Posterior cingulate gyrus (tissue), 11 donors: ENCODE measurements at regions not wholly inside any gene's neighbourhood (a gene's known extent, or its start where the extent isn't known, plus 50 kb on each side); places are given as distances from the start of the nearest gene placed in this dataset.

Experiments
- DNase-seq, 10 donors: peaks; one replicate each; pipeline versions ENCODE4 v3.0.0 to v3.0.0-alpha.2; 2020 to 2021; ENCODE audit warnings: mixed read lengths in 3 of 10
- intact Hi-C: fragments of 100-400 bp; cut with DNase I; formaldehyde crosslinking; loops from one replicate; pipeline ENCODE4 v1.15.1; 2023

DNA sequence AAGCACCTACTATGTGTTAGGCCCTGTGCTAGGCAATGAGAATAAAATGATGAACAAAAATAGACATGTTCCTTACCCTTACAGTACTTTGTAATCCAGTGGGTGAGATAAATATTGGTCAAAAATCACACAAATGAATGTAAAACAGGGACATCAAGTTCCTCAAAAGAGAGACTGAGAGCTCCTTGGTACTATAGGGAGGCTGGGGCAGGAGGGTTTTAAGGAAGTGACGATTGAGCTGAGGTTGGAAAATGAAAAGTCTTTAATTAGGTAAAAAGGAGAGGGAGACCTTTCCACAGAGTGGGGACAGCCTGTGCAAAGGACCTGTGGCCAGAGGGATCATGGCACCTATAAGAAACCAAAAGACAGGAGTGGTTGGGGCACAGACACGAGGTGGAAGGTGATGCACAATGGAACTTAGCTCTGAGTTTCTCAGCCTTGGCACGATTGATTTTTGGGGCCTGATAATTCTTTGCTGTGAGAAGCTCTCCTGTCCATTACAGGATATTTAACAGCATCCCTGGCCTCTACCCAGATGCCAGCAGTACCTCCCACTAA lies 140.3 kb downstream of the CEP57L1 start:
- no peak for DNase-seq
- intact Hi-C loops, result loop anchor here (5.0 kb wide), 2 partner anchors 48 to 147 kb away; partner anchors contain the start of gene CD164

GRCh38 chr6:109230453-109230852 lies 135.1 kb downstream of the CEP57L1 start:
- intact Hi-C loops, result no loop called here
- no peak for DNase-seq

DNA sequence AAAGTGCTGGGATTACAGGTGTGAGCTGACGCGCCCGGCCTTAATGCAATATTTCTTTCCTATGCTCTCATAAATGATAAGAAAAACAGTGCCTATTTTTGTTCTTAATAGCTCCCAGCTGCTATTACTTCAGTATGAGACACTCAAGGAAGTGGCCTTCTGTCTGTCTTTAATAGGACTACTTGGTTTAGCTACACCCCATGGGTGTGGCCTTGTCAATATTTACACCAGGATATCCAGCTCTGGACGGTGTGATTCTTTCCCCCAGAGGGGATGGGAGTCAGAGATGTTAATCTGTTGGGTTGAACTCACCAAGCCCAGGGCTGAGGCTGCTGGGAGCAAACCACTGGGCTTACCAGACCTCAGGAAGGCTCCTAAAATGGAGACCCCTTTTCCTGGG lies 134.2 kb downstream of the CEP57L1 start:
- intact Hi-C loops, result no loop called here
- DNase-seq, result no peak

DNA sequence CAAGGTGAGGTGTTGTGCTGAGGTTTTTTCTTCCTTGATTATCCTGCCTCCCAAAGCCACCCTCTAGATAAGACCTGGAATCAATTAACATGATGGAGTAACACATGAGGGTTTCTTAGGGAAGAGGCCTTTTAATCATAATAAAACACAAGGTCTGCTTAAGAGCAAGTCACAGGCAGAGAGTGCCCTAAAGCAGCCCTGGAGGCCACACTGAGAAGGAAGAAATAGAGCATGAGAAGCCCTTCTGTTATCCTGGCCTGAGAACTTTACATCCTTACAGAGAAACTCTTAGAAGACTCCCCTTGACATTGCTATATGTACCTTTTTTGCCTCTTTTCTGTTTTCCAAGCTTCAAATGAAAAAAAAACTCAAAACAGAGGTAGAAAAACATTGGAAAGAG lies 132.3 kb downstream of the CEP57L1 start:
- no peak for DNase-seq
- intact Hi-C loops, result no loop called here

DNA sequence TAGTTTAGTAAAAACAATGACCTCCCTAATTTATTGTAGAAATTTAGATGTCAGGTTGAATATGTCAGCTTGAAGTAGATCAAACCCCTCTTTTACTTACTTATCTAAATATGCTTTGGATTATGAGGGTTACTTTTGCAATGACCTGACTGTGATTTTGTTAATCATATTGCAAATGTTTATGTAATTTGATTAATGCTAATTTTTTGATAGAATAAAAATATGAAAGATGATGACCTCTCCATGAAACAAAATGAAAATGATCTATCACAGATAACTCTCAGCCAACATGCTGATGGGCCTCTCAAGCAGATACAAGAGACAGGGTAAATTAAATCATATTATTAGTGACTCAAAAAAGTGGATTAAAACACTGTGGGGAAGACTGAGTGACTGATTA lies 131.0 kb downstream of the CEP57L1 start:
- no peak for DNase-seq
- intact Hi-C loops, result no loop called here

DNA sequence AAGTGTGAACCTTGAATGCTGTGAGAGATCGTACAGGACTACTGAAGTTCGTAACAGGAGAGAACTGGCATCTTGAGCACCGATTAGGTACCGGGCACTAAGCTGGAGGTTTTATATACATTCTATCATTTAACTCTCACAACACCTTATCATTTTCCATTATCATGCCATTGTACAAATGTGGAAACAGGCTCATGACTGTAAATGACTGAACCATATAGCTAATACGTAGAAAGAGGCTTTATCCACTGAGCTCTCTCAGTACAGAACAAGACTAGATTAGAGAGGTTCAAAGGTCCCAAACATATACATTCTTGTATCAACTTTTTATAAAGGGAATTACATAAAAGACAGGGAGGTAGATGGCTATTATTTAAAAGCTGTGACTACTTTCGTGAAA lies 130.6 kb downstream of the CEP57L1 start:
- DNase-seq, result no peak
- intact Hi-C loops, result no loop called here

DNA sequence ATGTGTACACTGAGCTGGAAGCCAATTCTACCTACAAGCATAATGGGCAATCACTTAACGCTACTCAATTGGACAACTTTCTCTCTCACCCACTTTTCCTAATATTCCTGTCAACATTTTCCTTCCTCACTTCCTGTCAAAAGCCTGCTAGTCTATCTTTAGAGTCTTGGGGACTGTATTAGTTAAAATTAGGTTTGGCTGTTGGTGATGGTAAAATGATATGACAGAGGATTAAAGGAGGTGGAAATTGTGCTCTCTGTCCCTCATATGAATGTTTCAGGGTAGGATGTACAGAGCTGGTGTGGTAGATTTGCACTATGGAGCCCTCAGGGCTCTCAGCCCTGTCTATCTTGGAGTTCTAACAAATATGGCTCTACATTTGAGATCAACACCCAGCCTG lies 129.7 kb downstream of the CEP57L1 start:
- intact Hi-C loops, result no loop called here
- no peak for DNase-seq

- intact Hi-C loops, result no loop called here
- no peak for DNase-seq
Measured at GRCh38 chr6:109224107-109224875, 129.0 kb downstream of the CEP57L1 start.

GRCh38 chr6:109222848-109223247 lies 127.5 kb downstream of the CEP57L1 start:
- DNase-seq, result no peak
- intact Hi-C loops, result no loop called here

DNA sequence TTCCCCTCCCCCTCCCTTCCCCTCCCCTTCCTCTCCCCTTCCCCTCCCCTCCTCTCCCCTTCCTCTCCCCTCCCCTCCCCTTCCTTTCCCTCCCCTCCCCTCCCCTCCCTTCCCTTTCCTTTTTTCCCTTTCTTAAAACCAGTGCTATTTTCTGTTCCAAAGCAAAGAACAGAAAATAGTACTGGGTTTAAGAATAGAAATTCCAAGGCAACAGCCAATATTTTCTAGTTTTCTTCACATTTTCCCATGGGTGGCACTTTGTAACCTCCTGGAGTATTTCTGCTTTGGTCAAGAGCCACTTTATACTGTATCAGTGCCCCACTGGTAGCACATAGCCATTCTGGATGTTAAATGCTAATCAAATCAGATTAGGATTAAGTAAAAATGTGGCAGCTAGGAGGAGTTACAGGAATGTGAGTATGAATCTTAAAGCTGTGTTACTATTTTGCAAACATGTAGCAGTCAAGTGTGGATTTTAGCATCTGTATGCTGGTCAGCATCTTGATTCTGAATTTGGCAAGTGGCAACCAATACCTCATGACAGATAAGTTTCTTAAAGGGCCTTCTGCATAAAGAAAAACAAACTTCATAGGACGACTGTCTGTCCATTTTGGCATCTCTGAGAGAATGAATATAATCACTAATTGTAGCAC lies 126.4 kb downstream of the CEP57L1 start:
- intact Hi-C loops, result no loop called here
- no peak for DNase-seq
